ENCODE measurements at regions not wholly inside any gene's neighbourhood (a gene's known extent, or its start where the extent isn't known, plus 50 kb on each side); places are given as distances from the start of the nearest gene placed in this dataset.

DNA sequence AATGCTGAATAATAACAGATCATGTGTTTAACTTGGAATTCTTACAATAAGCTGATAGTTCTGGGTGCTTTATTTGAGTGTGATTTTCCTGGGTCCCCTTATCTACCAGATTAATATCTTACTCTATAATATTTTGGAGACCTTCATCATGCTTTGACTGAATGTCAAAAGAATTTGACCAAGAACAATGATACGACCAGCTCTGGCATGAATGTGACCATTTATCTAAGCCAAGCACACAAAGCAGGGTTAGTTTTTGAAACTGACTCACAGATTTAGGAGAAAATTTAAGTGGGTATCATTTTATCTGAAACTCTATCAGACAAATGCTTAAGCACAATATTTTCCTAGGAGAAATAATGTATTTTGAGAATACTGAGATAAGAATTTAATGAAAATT lies 677.0 kb downstream of the NYAP2 start:
- TF ChIP-seq, protein P1, sequence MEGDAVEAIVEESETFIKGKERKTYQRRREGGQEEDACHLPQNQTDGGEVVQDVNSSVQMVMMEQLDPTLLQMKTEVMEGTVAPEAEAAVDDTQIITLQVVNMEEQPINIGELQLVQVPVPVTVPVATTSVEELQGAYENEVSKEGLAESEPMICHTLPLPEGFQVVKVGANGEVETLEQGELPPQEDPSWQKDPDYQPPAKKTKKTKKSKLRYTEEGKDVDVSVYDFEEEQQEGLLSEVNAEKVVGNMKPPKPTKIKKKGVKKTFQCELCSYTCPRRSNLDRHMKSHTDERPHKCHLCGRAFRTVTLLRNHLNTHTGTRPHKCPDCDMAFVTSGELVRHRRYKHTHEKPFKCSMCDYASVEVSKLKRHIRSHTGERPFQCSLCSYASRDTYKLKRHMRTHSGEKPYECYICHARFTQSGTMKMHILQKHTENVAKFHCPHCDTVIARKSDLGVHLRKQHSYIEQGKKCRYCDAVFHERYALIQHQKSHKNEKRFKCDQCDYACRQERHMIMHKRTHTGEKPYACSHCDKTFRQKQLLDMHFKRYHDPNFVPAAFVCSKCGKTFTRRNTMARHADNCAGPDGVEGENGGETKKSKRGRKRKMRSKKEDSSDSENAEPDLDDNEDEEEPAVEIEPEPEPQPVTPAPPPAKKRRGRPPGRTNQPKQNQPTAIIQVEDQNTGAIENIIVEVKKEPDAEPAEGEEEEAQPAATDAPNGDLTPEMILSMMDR (conservative IDR thresholded peaks at IDR 0.05): no peak
- no peak overlapping the region for H3K27ac ChIP-seq

DNA sequence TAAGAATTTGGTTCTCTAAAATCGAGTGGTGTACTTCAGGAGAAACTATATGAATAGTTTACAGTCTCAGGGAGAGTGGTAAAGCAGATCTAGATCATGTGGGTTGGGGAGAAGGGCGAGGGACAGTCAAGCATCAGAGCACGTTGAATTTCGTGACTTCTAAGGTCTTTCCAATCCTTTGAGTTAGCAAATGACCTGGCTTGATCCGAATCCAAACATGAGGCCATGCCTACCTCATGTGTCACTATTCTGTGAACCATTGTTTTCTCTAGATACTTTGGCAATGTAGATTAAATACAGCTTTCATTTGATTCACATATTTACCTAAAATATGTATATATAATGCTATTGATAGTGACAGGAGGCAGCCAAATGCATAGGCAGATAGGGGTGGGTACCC lies 674.9 kb downstream of the NYAP2 start:
- H3K27ac ChIP-seq: no peak overlapping the region
- TF ChIP-seq, protein P1 (conservative IDR thresholded peaks at IDR 0.05): no peak

DNA sequence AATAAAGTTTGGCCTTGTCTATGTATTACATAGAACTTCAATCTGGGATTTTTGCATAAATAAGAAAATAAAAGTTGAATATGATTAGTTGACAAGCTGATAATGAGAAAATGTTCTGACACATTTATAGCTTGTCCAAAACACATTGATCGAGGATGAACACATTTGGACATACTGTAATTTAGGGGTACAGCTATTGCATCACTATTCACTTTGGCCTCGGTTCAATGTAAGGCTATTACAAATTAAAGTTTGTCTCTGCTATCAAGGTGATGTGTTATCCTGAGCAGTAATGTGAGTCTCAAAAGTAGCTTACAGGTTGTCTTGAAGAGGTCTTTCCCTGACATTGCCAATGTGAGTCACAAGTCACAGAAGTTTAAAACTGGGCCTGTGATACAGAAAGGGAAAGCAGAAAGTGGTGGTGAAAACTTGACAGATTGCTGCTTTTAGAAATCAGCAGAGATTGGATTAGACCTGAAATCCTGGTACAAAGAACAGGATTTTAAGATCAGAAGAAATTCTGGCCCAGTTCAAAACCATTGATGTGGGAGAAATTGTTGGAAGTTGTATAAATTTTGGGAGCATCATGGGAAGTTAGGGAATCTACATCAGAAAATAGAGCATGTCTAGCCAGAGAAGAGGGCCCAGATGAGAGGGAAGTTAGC lies 674.1 kb downstream of the NYAP2 start:
- TF ChIP-seq, protein P1 (conservative IDR thresholded peaks at IDR 0.05): no peak
- no peak overlapping the region for H3K27ac ChIP-seq

DNA sequence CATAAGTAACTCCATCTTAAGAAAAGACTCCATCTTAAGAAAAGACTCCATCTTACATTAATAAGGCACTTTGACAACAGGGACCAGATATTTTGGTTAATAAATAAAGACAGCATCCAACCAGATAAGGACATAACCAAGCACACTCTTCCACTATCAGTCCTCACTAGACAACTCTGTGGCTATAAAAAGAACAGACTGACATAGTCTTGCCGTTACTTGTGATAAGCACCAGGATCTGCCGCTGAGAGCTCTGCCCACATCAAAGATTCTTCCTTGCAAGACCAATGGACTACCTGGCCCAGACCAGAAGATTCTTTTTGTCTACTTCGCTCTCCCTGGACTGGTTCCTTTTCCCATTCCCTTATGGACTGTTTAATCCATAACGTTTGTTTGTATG lies 667.4 kb downstream of the NYAP2 start:
- TF ChIP-seq, protein P1 (conservative IDR thresholded peaks at IDR 0.05): no peak
- H3K27ac ChIP-seq: no peak overlapping the region

DNA sequence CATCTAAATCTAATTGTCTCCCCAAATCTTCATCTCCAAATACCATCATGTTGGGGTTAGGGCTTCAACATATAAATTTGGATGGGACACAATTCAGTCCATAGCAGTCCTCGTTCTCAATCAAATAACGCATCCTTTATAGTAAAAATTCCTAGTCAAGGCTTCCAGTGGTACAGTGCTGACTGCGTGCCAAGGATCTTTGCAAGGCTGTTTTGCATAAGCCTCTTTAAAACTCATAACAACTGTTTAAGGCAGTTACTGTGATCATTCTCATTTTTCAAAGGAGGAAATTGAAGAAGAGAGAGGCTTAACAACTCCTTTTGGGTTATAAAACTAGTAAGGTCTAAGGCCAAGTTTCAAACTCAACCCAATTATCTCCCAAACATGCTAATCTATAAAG lies 666.9 kb downstream of the NYAP2 start:
- H3K27ac ChIP-seq: no peak overlapping the region

DNA sequence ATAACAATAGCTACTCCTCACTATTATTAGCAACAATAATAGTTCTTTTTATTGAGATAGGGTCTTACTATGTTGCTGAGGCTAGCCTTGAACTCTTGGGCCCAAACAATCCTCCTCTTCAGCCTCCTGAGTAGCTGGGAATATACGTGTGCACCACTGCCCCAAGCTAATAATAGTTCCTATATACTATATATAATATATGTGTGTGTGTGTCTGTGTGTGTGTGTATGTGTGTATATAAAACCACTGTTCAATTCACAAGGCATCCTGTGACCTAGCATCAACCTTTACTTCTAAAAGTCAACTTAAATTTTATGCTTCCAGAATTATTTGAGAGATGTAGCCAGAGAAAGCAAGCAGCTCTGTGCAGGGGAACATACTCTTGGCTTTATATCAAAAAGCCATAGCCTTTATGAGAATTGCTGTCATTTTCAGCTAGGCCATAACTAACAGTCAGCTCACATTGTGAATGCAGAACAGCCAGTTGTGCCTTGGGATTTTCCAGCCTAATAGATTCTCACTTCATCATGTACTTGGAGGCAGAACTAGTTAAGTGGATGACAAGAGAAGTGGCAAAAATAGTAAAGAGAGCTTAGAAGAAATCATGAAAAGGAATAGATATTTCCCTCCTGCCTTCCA lies 665.5 kb downstream of the NYAP2 start:
- TF ChIP-seq, protein P1 (conservative IDR thresholded peaks at IDR 0.05): no peak
- no peak overlapping the region for H3K27ac ChIP-seq

More for the DNA sequence above, 666.9 kb downstream of the NYAP2 start:
- TF ChIP-seq, protein P1 (conservative IDR thresholded peaks at IDR 0.05): no peak

DNA sequence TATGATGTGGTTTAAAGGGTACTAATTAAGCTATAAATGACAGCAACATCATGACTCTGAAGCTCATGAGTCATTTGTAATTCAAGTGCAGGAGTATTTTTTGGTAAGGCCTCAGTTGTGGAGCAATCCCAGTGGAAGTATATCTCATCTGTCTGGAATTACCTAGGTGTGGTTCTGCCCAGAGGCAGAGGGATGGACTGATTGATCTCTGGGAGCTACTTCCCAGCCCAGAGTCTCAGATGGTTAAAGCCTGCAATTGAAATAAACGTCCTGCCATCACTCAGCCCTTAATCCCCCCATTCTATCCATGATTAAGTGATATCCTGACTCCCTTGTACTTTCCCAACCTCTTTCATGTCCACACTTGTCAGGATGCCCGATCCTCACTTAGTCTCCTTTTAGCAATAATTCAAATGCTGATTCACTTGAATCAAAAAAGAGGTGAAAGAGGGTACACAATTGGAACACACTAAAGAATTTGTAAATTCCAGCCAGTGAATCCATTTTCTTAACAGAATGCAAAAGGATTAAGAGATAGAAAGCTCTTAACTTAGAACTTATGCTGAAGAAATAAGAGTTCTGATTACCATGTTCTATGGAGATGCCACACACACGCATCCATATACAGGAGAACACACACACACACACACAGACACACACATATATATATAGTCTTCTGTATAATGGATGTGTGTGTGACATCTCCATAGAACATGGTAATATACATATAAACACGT lies 664.4 kb downstream of the NYAP2 start:
- no peak overlapping the region for H3K27ac ChIP-seq
- TF ChIP-seq, protein P1 (conservative IDR thresholded peaks at IDR 0.05): no peak

Data from VCaP (cell line).